ENCODE measurements at regions not wholly inside any gene's neighbourhood (a gene's known extent, or its start where the extent isn't known, plus 50 kb on each side); places are given as distances from the start of the nearest gene placed in this dataset.

GRCh38 chr5:157986431-157986990 is 127.6 kb upstream of the CLINT1 start:
- no TSS peak for BruUV-seq (replicated peaks)
- no peak for FAIRE-seq
- no peak overlapping the region for H3K9ac ChIP-seq (ENCODE audit: insufficient read depth, low read depth, low read length)
- no peaks in the 10 kb centered on the region for H3K4me1 ChIP-seq (ENCODE audit: insufficient read depth, low read length)
- TF ChIP-seq MTF2 (CRISPR knock-in tag; IDR thresholded peaks at IDR 0.05; ENCODE audit: borderline replicate concordance), result no peak
- TF ChIP-seq ZBTB21 (CRISPR knock-in tag; IDR thresholded peaks at IDR 0.05), result no peak
- no peak for TF ChIP-seq SUZ12 (IDR thresholded peaks at IDR 0.05; ENCODE audit: low read depth, low read length)
- TF ChIP-seq IKZF5 (CRISPR knock-in tag; IDR thresholded peaks at IDR 0.05), result no peak
- TF ChIP-seq HNF1B (CRISPR knock-in tag; IDR thresholded peaks at IDR 0.05), result no peak
- TF ChIP-seq ZNF24 (IDR thresholded peaks at IDR 0.05), result no peak
- TF ChIP-seq SMAD3 (CRISPR knock-in tag; IDR thresholded peaks at IDR 0.05), result no peak
- TF ChIP-seq NONO (IDR thresholded peaks at IDR 0.05), result no peak
- TF ChIP-seq NONO (CRISPR knock-in tag; conservative IDR thresholded peaks at IDR 0.05), result no peak
- no peak for TF ChIP-seq ZSCAN31 (CRISPR knock-in tag; IDR thresholded peaks at IDR 0.05; ENCODE audit: low read depth)
- TF ChIP-seq ZSCAN5A (CRISPR knock-in tag; IDR thresholded peaks at IDR 0.05; ENCODE audit: borderline replicate concordance), result no peak
- no peak for TF ChIP-seq ZSCAN30 (CRISPR knock-in tag; IDR thresholded peaks at IDR 0.05)
- no peak for TF ChIP-seq DR1 (CRISPR knock-in tag; IDR thresholded peaks at IDR 0.05)
- no peak for TF ChIP-seq NPAS2 (CRISPR knock-in tag; IDR thresholded peaks at IDR 0.05; ENCODE audit: borderline replicate concordance)
- TF ChIP-seq HMG20A (CRISPR knock-in tag; IDR thresholded peaks at IDR 0.05; ENCODE audit: borderline replicate concordance), result no peak
- H3K36me3 ChIP-seq (replicated peaks in 1 of 2; ENCODE audit: control insufficient read depth in 1 of 2, insufficient read depth in 2 of 2, low read length in 2 of 2), result no peaks in the 10 kb centered on the region
- CTCF ChIA-PET (ENCODE audit: low intra/inter-chr PET ratio, low total read pairs), result no interaction called here
- no peak overlapping the region for H2AFZ ChIP-seq (ENCODE audit: low read length)
- intact Hi-C loops (cut with micrococcal nuclease; ENCODE audit: unreplicated experiment) (no loop called here), in situ Hi-C loops (cut with HindIII; ENCODE audit: extremely low pct_ligation_motif_present, low pct_unique_long_range_greater_than_20kb) (no loop called here)
- H3K79me2 ChIP-seq (ENCODE audit: insufficient read depth, low read length), result no peaks in the 10 kb centered on the region
- 53% methylated on average over 11 of the region's 29 CpGs for WGBS (ENCODE audit: low lambda C conversion rate)
- no peak for ATAC-seq
- H3K4me2 ChIP-seq (ENCODE audit: low read depth, low read length), result no peak overlapping the region
- no peak for DNase-seq (ENCODE audit: low spot score)
- no peak overlapping the region for H3K27ac ChIP-seq (ENCODE audit: extremely low read length, insufficient read depth, low read length)
- H4K20me1 ChIP-seq (ENCODE audit: insufficient read depth, low read length), result no peaks in the 10 kb centered on the region
- H3K4me3 ChIP-seq (replicated peaks in 1 of 3; ENCODE audit: insufficient read depth in 1 of 3, low read depth in 2 of 3, low read length in 3 of 3), result no peak overlapping the region
- no peaks in the 10 kb centered on the region for H3K9me3 ChIP-seq (ENCODE audit: low read length)
- no peaks in the 10 kb centered on the region for H3K27me3 ChIP-seq (ENCODE audit: control insufficient read depth in 1 of 2, insufficient read depth in 2 of 2, low read length in 2 of 2)
- POLR2A ChIA-PET, result no interaction called here
